ENCODE measurements at regions not wholly inside any gene's neighbourhood (a gene's known extent, or its start where the extent isn't known, plus 50 kb on each side); places are given as distances from the start of the nearest gene placed in this dataset.
"Not testable (repeated sequence)": the region's sequence is repeated elsewhere in the genome, so short reads cannot be mapped to it uniquely, and the experiment has no call there.

GRCh38 chr9:94443032-94443722, 111.7 kb upstream of the PCAT7 start:
- Histone ChIP-seq H3K4me1 (ENCODE audit: low read depth, poor library complexity, severe bottlenecking) (no peaks in the 10 kb centered on the region), H2AFZ (ENCODE audit: low read depth) (no peak overlapping the region), H3K9ac (no peak overlapping the region), H4K20me1 (ENCODE audit: insufficient read depth) (no peaks in the 10 kb centered on the region), H3K79me2 (ENCODE audit: insufficient read depth, low read depth) (no peaks in the 10 kb centered on the region; the same call in 1 of the 2 replicates), H3K27ac (no peak overlapping the region), H3K4me3 (IDR thresholded peaks at IDR 0.05; ENCODE audit: insufficient read depth, low read depth, low read length) (no peak overlapping the region), H3K36me3 (ENCODE audit: insufficient read depth) (peaks cover 5% of the 10 kb centered on the region; the same call in 1 of the 2 replicates), H3K27me3 (ENCODE audit: insufficient read depth, low read depth) (no peaks in the 10 kb centered on the region), H3K4me2 (no peak overlapping the region)
- no peak for TF ChIP-seq CTCF (conservative IDR thresholded peaks at IDR 0.05; ENCODE audit: low read depth, low read length)

- Histone ChIP-seq H3K4me3 (IDR thresholded peaks at IDR 0.05; ENCODE audit: insufficient read depth, low read depth, low read length) (no peak overlapping the region), H3K27me3 (ENCODE audit: insufficient read depth, low read depth) (no peaks in the 10 kb centered on the region), H3K79me2 (ENCODE audit: insufficient read depth, low read depth) (no peaks in the 10 kb centered on the region; the same call in 1 of the 2 replicates), H4K20me1 (ENCODE audit: insufficient read depth) (no peaks in the 10 kb centered on the region), H3K9ac (no peak overlapping the region), H3K4me2 (no peak overlapping the region), H3K36me3 (ENCODE audit: insufficient read depth) (peaks cover 3% of the 10 kb centered on the region; the same call in 1 of the 2 replicates), H3K4me1 (ENCODE audit: low read depth, poor library complexity, severe bottlenecking) (no peaks in the 10 kb centered on the region), H3K27ac (no peak overlapping the region), H2AFZ (ENCODE audit: low read depth) (no peak overlapping the region)
- TF ChIP-seq CTCF (conservative IDR thresholded peaks at IDR 0.05; ENCODE audit: low read depth, low read length): no peak
These were observed 109.0 kb upstream of the PCAT7 start for GRCh38 chr9:94445863-94446262.

GRCh38 chr9:94449486-94449885, 105.4 kb upstream of the PCAT7 start:
- Histone ChIP-seq H3K79me2 (ENCODE audit: insufficient read depth, low read depth) (no peaks in the 10 kb centered on the region; the same call in 1 of the 2 replicates), H3K27me3 (ENCODE audit: insufficient read depth, low read depth) (no peaks in the 10 kb centered on the region), H3K4me1 (ENCODE audit: low read depth, poor library complexity, severe bottlenecking) (no peaks in the 10 kb centered on the region), H2AFZ (ENCODE audit: low read depth) (no peak overlapping the region), H3K27ac (no peak overlapping the region), H4K20me1 (ENCODE audit: insufficient read depth) (no peaks in the 10 kb centered on the region), H3K9ac (no peak overlapping the region), H3K36me3 (ENCODE audit: insufficient read depth) (peaks cover 8% of the 10 kb centered on the region; the same call in 1 of the 2 replicates), H3K4me3 (IDR thresholded peaks at IDR 0.05; ENCODE audit: insufficient read depth, low read depth, low read length) (no peak overlapping the region), H3K4me2 (no peak overlapping the region)
- TF ChIP-seq CTCF (conservative IDR thresholded peaks at IDR 0.05; ENCODE audit: low read depth, low read length): no peak

GRCh38 chr9:94464790-94465189, 90.1 kb upstream of the PCAT7 start:
- H3K4me2 ChIP-seq: no peak overlapping the region

GRCh38 chr9:94472063-94472462, 82.8 kb upstream of the PCAT7 start:
- H3K27me3 ChIP-seq (ENCODE audit: insufficient read depth, low read depth); H3K36me3 ChIP-seq (ENCODE audit: insufficient read depth); H3K4me2 ChIP-seq; H3K79me2 ChIP-seq (ENCODE audit: insufficient read depth, low read depth); H3K4me1 ChIP-seq (ENCODE audit: low read depth, poor library complexity, severe bottlenecking); H2AFZ ChIP-seq (ENCODE audit: low read depth); H3K27ac ChIP-seq; H3K9ac ChIP-seq; H3K4me3 ChIP-seq (IDR thresholded peaks at IDR 0.05; ENCODE audit: insufficient read depth, low read depth, low read length); H4K20me1 ChIP-seq (ENCODE audit: insufficient read depth): not testable (repeated sequence)

More at GRCh38 chr9:94464790-94465189, 90.1 kb upstream of the PCAT7 start:
- Histone ChIP-seq H3K4me3 (IDR thresholded peaks at IDR 0.05; ENCODE audit: insufficient read depth, low read depth, low read length) (no peak overlapping the region), H2AFZ (ENCODE audit: low read depth) (no peak overlapping the region), H4K20me1 (ENCODE audit: insufficient read depth) (no peaks in the 10 kb centered on the region), H3K79me2 (ENCODE audit: insufficient read depth, low read depth) (no peaks in the 10 kb centered on the region), H3K36me3 (ENCODE audit: insufficient read depth) (peaks cover 13% of the 10 kb centered on the region; the same call in 1 of the 2 replicates), H3K4me1 (ENCODE audit: low read depth, poor library complexity, severe bottlenecking) (no peaks in the 10 kb centered on the region), H3K9ac (no peak overlapping the region), H3K27me3 (ENCODE audit: insufficient read depth, low read depth) (no peaks in the 10 kb centered on the region), H3K27ac (no peak overlapping the region)
- no peak for TF ChIP-seq CTCF (conservative IDR thresholded peaks at IDR 0.05; ENCODE audit: low read depth, low read length)
